WTC11 (cell line): ENCODE measurements at regions not wholly inside any gene's neighbourhood (a gene's known extent, or its start where the extent isn't known, plus 50 kb on each side); places are given as distances from the start of the nearest gene placed in this dataset.

ENCODE experiments used
- ATAC-seq: fragments of 200-7000 bp; cut with Tn5 transposase; 2 replicates; pipeline ENCODE4 v1.10.0; 2021; ENCODE audit warnings: mild to moderate bottlenecking, moderate library complexity
- CTCF ChIA-PET: fragments of 300-600 bp; sonication (Branson Sonifier 250); formaldehyde crosslinking; loops from one replicate; lab custom pipeline; 2021; ENCODE audit warnings: antibody characterized with exemption; lab: Charles Lee
- POLR2A ChIA-PET: fragments of 350-600 bp; sonication (Branson Sonifier 250); formaldehyde crosslinking; loops from one replicate; lab custom pipeline; 2021; ENCODE audit warnings: antibody characterized with exemption; lab: Charles Lee
- DNase-seq: peaks from one replicate; pipeline ENCODE4 v3.0.0; 2021; ENCODE audit warnings: low spot score
- H3K27ac Mint-ChIP-seq: 2 replicates; pipeline ENCODE4 v1.8.0; 2021; ENCODE audit warnings: mixed read lengths
- H3K27me3 Mint-ChIP-seq: 2 replicates; pipeline ENCODE4 v1.8.0; 2021; ENCODE audit warnings: low read depth, mild to moderate bottlenecking, moderate library complexity, mixed read lengths
- H3K36me3 Mint-ChIP-seq: 2 replicates; pipeline ENCODE4 v1.8.0; 2021; ENCODE audit warnings: mixed read lengths
- H3K4me1 Mint-ChIP-seq: 2 replicates; pipeline ENCODE4 v1.8.0; 2022; ENCODE audit warnings: mixed read lengths
- H3K4me3 Mint-ChIP-seq: 2 replicates; pipeline ENCODE4 v1.8.0; 2021; ENCODE audit warnings: mild to moderate bottlenecking, moderate library complexity, mixed read lengths
- H3K9me3 Mint-ChIP-seq: 2 replicates; pipeline ENCODE4 v1.8.0; 2021; ENCODE audit warnings: mixed read lengths
- ESRRA ChIP-seq: sonication (generic); formaldehyde crosslinking; IDR thresholded peaks from 2 replicates; pipeline ENCODE4 v1.8.1; 2022; ENCODE audit warnings: mild to moderate bottlenecking, missing genetic modification reagents, borderline replicate concordance
- FOXP1 ChIP-seq: sonication (generic); formaldehyde crosslinking; IDR thresholded peaks from 2 replicates; pipeline ENCODE4 v1.8.0; 2022; ENCODE audit warnings: missing genetic modification reagents, mild to moderate bottlenecking, moderate library complexity, borderline replicate concordance
- GABPB1 ChIP-seq: sonication (generic); formaldehyde crosslinking; IDR thresholded peaks from 2 replicates; pipeline ENCODE4 v1.8.1; 2023; ENCODE audit warnings: mild to moderate bottlenecking, missing genetic modification reagents
- GTF2I ChIP-seq: fragments of 250-450 bp; sonication (Bioruptor Pico); conservative IDR thresholded peaks from 2 replicates; pipeline ENCODE4 v1.4.0; 2021; ENCODE audit warnings: mild to moderate bottlenecking
- JUN ChIP-seq: sonication (generic); formaldehyde crosslinking; IDR thresholded peaks from 2 replicates; pipeline ENCODE4 v1.8.0; 2023; ENCODE audit warnings: mild to moderate bottlenecking, missing genetic modification reagents
- MYBL2 ChIP-seq: sonication (generic); formaldehyde crosslinking; IDR thresholded peaks from 2 replicates; pipeline ENCODE4 v1.8.1; 2023; ENCODE audit warnings: mild to moderate bottlenecking, moderate library complexity, missing genetic modification reagents
- NFATC4 ChIP-seq: fragments of 250-450 bp; sonication (Bioruptor Pico); IDR thresholded peaks from 2 replicates; pipeline ENCODE4 v1.9.0; 2021; ENCODE audit warnings: mild to moderate bottlenecking
- NFE2L1 ChIP-seq: sonication (generic); formaldehyde crosslinking; IDR thresholded peaks from 2 replicates; pipeline ENCODE4 v1.8.1; 2023; ENCODE audit warnings: missing genetic modification reagents
- NR1H2 ChIP-seq: sonication (generic); formaldehyde crosslinking; IDR thresholded peaks from 2 replicates; pipeline ENCODE4 v1.9.0; 2021; ENCODE audit warnings: mild to moderate bottlenecking, moderate library complexity, missing genetic modification reagents
- USF2 ChIP-seq: sonication (generic); formaldehyde crosslinking; IDR thresholded peaks from 2 replicates; pipeline ENCODE4 v1.8.1; 2023; ENCODE audit warnings: mild to moderate bottlenecking, missing genetic modification reagents, moderate library complexity
- ZBTB43 ChIP-seq: sonication (generic); formaldehyde crosslinking; IDR thresholded peaks from 2 replicates; pipeline ENCODE4 v1.8.1; 2023; ENCODE audit warnings: mild to moderate bottlenecking, missing genetic modification reagents
- ZNF219 ChIP-seq: sonication (generic); formaldehyde crosslinking; IDR thresholded peaks from 2 replicates; pipeline ENCODE4 v1.8.0; 2023; ENCODE audit warnings: missing genetic modification reagents, mild to moderate bottlenecking, borderline replicate concordance
- ZNF232 ChIP-seq: sonication (generic); formaldehyde crosslinking; IDR thresholded peaks from 2 replicates; pipeline ENCODE4 v1.8.0; 2022; ENCODE audit warnings: mild to moderate bottlenecking, missing genetic modification reagents
- TF ChIP-seq, protein P1 (sequence below): sonication (generic); formaldehyde crosslinking; IDR thresholded peaks from 2 replicates; pipeline ENCODE4 v1.8.0; 2022; ENCODE audit warnings: mild to moderate bottlenecking, missing genetic modification reagents
- TF ChIP-seq, protein P2 (sequence below): sonication (generic); formaldehyde crosslinking; conservative IDR thresholded peaks from 2 replicates; pipeline ENCODE4 v1.8.1; 2023; ENCODE audit warnings: mild to moderate bottlenecking, low read depth, missing genetic modification reagents, moderate library complexity
- TF ChIP-seq, protein P3 (sequence below): sonication (generic); formaldehyde crosslinking; IDR thresholded peaks from 2 replicates; pipeline ENCODE4 v1.8.0; 2022; ENCODE audit warnings: mild to moderate bottlenecking, missing genetic modification reagents

DNA sequence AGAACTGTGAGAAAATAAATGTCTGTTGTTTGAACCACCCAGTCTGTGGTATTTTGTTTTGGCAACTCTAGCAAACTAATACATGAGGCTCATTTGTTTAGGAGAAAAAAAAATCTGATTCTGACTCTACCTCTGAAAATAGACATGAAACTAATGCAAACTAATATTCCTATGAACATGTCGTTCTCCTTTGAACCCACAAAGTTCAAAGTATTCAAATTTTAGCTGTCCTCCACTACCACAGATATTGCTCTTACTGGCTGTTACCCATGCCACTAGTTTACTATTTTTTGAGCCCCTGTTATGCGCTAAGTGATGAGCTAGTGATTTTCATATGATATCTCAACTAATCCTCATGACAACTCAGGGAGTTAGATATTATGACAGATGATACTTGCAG lies 58.8 kb upstream of the ZNF804B start:
- CTCF ChIA-PET, result no interaction called here
- H3K4me1 Mint-ChIP-seq, result 0 out of 2 replicates have a peak, but pooled peaks cover 3% of the 10 kb centered on the region

DNA sequence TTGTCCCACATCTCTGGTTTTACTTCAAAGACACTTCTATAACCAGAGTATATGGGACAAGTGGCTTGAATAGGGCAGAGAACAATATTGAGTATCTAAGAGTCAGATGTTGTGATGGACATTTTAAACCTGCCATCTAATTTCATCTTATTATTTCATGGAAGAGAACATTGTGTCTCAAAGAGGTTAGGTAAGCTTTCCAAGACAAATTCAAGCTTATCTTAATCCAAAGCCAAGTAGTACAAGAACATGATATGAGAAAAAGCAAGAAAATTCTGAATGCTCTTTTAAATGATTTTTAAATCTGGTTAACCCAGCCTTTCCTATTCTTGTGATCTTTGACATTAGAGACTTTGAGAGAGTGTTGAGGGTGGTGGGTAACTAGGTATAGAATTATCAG lies 65.3 kb upstream of the ZNF804B start:
- CTCF ChIA-PET, result no interaction called here
- TF ChIP-seq, protein P1, sequence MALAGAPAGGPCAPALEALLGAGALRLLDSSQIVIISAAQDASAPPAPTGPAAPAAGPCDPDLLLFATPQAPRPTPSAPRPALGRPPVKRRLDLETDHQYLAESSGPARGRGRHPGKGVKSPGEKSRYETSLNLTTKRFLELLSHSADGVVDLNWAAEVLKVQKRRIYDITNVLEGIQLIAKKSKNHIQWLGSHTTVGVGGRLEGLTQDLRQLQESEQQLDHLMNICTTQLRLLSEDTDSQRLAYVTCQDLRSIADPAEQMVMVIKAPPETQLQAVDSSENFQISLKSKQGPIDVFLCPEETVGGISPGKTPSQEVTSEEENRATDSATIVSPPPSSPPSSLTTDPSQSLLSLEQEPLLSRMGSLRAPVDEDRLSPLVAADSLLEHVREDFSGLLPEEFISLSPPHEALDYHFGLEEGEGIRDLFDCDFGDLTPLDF (CRISPR knock-in tag), result no peak
- no peak for TF ChIP-seq NR1H2 (CRISPR knock-in tag)
- no peak for TF ChIP-seq GTF2I
- no peak for TF ChIP-seq FOXP1
- TF ChIP-seq, protein P2, sequence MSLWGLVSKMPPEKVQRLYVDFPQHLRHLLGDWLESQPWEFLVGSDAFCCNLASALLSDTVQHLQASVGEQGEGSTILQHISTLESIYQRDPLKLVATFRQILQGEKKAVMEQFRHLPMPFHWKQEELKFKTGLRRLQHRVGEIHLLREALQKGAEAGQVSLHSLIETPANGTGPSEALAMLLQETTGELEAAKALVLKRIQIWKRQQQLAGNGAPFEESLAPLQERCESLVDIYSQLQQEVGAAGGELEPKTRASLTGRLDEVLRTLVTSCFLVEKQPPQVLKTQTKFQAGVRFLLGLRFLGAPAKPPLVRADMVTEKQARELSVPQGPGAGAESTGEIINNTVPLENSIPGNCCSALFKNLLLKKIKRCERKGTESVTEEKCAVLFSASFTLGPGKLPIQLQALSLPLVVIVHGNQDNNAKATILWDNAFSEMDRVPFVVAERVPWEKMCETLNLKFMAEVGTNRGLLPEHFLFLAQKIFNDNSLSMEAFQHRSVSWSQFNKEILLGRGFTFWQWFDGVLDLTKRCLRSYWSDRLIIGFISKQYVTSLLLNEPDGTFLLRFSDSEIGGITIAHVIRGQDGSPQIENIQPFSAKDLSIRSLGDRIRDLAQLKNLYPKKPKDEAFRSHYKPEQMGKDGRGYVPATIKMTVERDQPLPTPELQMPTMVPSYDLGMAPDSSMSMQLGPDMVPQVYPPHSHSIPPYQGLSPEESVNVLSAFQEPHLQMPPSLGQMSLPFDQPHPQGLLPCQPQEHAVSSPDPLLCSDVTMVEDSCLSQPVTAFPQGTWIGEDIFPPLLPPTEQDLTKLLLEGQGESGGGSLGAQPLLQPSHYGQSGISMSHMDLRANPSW (CRISPR knock-in tag), result no peak
- TF ChIP-seq ZNF232, result no peak
- no peak for TF ChIP-seq NFE2L1 (CRISPR knock-in tag)
- TF ChIP-seq, protein P3, sequence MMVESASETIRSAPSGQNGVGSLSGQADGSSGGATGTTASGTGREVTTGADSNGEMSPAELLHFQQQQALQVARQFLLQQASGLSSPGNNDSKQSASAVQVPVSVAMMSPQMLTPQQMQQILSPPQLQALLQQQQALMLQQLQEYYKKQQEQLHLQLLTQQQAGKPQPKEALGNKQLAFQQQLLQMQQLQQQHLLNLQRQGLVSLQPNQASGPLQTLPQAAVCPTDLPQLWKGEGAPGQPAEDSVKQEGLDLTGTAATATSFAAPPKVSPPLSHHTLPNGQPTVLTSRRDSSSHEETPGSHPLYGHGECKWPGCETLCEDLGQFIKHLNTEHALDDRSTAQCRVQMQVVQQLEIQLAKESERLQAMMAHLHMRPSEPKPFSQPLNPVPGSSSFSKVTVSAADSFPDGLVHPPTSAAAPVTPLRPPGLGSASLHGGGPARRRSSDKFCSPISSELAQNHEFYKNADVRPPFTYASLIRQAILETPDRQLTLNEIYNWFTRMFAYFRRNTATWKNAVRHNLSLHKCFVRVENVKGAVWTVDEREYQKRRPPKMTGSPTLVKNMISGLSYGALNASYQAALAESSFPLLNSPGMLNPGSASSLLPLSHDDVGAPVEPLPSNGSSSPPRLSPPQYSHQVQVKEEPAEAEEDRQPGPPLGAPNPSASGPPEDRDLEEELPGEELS (CRISPR knock-in tag), result no peak
- no peak for TF ChIP-seq GABPB1 (CRISPR knock-in tag)
- no peak for TF ChIP-seq ZBTB43 (CRISPR knock-in tag)
- TF ChIP-seq MYBL2 (CRISPR knock-in tag), result no peak
- no peak for TF ChIP-seq NFATC4
- TF ChIP-seq, all 79 proteins: peak for 0

More for the DNA sequence above, 58.8 kb upstream of the ZNF804B start:
- Mint-ChIP-seq H3K4me3 (no peak overlapping the region), H3K9me3 (no peaks in the 10 kb centered on the region), H3K27me3 (no peaks in the 10 kb centered on the region), H3K27ac (no peak overlapping the region), H3K36me3 (no peaks in the 10 kb centered on the region)
- TF ChIP-seq ZNF219 (CRISPR knock-in tag) (no peak), JUN (CRISPR knock-in tag) (no peak), USF2 (no peak), ESRRA (CRISPR knock-in tag) (no peak), NR1H2 (CRISPR knock-in tag) (no peak)
- TF ChIP-seq, protein P1 (CRISPR knock-in tag), result no peak
- ATAC-seq (no peak), DNase-seq (no peak)
- POLR2A ChIA-PET, result no interaction called here

More for the DNA sequence above, 65.3 kb upstream of the ZNF804B start:
- H3K4me3 Mint-ChIP-seq, result no peak overlapping the region
- H3K36me3 Mint-ChIP-seq, result no peaks in the 10 kb centered on the region
- ATAC-seq (no peak), DNase-seq (no peak)
- H3K9me3 Mint-ChIP-seq, result no peaks in the 10 kb centered on the region
- POLR2A ChIA-PET, result no interaction called here
- H3K27me3 Mint-ChIP-seq, result no peaks in the 10 kb centered on the region
- H3K27ac Mint-ChIP-seq, result no peak overlapping the region
- peaks cover 11% of the 10 kb centered on the region for H3K4me1 Mint-ChIP-seq
